GM19023 (cell line): ENCODE measurements at regions not wholly inside any gene's neighbourhood (a gene's known extent, or its start where the extent isn't known, plus 50 kb on each side); places are given as distances from the start of the nearest gene placed in this dataset.
A peak's percentile ranks its signal among the peaks of the same experiment; 100 is the strongest.

Experiments used
- ATAC-seq: cut with Tn5 transposase; IDR thresholded peaks from one replicate; pipeline ENCODE4 v1.9.1; 2021; ENCODE audit warnings: mild to moderate bottlenecking, moderate library complexity; ENCODE audit not compliant: unreplicated experiment

DNA sequence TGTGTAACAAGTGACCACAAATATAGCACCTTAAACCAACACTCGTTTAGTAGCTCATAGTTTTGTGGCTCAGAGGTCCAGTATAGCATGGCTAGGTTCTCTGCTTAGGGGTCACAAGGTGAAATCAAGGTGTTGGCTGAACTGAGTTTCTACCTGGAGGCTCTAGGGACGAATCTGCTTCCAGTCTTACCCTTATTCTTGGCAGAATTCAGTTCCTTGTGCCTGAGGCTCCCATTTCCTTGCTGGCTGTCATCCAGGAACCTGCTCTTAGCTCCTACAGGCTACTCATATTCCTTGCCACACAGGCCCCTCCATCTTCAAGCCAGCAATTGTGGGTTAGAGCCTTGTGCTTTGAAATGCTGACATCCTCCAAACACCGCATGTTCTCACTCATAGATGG, 212.3 kb upstream of the CDH13 start:
- ATAC-seq = no peak

DNA sequence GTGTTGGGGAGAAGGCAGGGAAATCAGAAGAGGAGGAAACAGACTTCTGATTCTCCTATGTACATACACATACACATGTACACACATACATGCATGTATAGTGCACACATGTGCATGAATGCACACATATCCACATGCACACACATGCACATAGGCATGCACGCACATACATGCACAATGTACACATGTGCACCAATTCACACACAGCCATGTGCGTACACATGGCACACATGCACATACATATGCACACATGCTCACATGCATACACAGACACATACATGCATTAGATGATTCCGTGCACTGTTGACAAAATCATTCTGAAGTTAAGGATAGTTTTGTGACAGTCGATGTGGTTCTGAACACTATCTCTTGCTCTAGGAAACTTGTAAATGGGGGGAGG, 214.0 kb upstream of the CDH13 start:
- ATAC-seq = no peak

DNA sequence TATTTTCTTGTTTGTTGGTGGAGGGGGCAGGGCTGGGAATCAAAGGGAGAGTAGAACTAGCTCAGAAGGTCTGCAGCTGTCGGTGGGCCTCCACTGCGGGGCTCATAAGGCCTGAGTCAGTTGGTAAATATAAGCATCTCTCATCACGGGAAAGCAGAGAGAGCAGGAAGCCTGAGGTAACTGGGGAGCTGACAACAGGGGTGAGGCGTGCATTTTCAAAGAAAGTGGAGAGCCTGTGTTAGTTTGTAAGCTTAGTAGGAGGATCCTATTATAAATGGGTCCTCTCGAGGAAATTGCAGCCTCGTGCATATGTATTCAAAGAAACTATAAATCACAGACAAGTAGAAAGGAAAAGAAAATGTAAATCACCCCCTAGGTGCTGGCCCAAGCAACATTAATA, 221.0 kb upstream of the CDH13 start:
- ATAC-seq = no peak

DNA sequence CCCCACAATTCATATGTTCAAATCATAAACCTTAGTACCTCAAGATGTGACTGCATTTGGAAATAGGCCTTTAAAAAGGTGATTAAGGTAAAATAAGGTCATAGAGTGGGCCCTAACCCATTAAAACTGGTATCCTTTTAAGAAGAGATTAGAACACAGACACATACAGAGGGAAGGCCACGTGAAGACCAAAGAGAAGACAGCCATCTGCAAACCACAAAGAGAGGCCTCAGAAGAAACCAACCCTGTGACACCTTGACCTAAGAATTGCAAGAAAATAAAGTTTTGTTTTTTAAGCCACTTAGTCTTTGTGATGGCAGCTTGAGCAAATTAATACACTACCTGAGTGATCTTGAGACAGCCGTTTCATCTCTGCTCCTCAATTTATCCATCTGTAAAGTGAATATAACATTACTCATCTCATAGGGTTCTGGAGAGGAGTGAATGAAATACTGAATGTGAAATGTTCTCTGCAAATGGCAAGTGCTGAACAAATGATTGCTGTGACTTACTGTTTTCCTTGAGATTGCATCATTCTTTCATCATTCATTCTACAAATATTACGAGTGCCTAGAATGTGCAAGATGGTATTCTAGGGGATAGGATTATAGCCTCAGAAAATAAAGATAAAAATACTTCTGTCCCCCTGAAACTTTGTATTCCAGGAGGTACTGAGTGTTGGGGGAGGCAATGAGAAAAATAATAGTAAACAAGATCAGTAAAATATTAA, 222.0 kb upstream of the CDH13 start:
- ATAC-seq = no peak

DNA sequence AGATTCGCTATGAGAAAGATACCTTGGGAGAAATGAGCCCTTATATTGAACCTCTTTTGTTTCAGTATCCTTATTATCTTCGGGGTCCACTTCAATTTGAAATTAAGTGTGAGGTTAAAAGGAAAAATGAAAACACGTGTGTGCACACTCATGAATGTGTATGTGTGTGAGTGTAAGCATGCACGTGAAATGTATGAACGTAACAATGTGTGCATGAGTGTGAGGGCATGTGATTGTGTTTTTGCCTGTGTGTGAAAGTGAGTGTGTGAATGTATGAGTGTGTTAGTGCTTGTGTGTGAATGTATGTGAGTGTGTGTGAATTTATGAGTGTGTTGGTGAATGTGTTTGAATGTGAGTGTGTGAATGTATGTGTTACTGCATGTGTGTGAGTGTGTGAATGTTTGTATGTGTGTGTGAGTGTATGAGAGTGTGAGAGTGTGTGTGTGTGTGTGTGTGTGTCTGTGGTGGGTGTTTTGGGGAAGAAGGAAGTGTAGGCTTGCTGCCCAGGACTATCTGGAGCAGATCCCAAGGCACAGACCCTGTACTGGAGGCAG, 224.0 kb upstream of the CDH13 start:
- no peak for ATAC-seq

DNA sequence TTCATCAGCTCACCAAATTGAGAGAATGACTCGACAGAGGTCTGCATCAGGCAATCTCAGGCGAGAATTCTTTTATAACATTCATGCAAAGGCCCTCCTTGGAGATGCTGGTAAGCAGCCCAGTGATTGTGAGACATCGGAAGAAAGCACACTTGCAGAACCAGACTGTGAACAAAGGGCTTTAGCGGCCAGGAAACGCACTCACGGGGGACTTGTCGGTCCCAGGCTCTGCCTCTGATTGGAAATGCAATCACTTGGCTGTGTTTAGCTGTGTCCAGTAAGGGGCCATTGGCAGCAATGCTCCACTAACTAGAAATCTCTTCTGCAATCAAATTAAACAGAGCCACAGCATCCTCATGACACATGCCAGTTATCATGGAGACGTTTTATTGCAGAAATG, 226.7 kb upstream of the CDH13 start:
- no peak for ATAC-seq

DNA sequence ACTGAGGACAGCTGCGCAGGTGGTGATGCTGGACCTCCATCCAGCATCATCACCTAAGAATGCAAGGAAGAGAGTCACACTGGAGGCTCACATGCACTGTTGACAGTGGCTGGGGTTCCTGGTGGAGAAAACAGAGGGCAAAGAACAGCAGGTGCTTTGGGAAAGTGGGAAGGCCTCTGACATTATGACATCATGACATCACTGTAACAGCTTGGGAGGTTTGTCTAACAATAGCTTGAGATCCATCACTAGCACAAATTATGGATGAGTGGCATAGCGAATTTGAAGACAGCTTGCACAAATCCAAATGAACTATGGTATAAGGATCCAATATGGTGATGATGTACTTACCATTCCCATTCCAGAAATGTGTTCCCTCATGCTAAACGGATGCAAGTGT, 226.5 kb upstream of the MPHOSPH6 start:
- ATAC-seq = no peak

DNA sequence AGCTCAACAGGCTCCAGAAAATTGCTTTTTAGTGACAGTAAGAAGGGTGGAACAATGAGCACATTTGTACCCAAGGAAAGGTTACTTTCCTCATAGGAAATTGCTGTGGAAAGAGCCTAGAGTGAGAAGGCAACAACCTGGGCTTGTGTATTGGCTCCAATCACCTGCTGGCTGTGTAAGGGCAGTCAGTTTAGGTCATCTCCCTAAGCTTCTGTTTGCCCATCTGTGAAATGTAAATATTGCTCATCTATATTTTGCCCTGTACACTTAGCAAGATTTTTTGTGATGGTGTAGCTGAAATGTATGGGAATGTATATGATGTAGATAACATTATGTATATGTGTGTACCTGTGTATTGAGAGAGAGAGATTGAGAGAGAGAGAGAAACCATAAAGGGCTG, 225.2 kb upstream of the MPHOSPH6 start:
- no peak for ATAC-seq

DNA sequence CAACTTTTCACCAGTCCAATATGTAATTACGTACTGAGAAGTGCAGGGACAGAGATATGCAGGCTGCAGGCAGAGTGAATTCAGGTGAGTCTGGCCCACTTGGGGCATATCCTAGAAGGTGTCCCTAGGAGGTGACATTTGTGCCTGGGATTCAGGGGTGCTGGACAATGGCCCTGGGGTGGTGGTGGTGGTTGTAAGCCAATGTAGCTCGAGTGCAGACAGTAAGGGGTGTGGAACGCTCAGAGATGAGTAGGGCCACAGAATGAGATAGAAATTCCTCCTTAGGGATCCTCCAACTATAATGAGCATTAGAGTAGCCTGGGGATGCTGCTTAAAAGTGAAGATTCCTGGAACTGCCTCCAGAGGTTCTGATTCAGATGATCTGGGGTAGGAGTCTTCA, 221.7 kb upstream of the MPHOSPH6 start:
- no peak for ATAC-seq

DNA sequence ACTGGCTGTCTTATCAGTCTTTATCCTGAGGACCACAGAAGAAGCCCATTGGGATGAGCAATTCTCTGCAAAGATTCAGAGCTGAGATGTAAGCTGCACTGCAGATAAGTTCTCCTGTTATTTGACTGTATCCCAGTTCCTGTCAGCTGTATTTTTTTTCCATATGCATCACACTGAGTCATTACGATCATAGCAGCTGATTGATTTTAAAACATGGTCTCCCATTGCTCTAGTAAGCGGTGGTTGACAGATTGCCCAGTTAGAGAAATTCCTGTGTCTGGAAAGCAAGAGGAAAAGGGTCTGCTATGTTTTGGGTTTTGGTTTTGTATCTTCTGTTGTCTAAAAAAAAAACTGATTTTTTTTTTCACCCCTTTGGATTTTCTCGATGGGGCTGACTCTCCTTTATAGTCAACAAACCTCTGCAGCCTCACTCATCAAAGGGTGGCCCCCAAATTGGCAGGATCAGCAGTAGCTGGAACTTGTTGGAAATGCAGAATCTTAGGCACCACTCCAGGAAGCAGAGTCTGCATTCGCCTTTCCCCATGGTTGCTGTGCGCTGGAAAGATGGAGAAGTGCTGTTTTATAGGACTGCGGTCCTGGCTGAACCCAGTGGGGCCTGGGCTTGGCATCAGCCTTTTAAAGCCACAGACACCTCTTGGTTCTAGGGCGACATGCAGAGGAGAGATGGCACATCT, 220.1 kb upstream of the MPHOSPH6 start:
- no peak for ATAC-seq

DNA sequence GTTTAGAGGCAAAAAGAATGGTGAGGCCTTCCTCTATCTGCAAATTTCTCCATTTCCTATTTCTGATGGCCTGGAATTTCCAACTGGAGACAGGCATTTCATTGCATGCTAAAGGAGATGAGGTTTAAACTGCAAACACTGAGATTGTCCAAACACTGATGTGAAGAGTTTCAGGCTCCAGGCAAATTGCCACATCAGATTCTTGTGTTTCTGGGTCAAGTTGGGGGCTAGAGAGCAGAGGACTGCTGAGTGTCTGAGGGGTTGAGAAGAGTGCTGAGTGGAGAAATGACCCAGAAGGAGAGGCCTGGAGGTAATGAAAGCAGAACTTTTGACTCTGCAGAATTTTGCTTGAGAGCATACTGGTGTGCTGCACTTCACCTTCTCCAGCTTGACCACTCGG, 216.7 kb upstream of the MPHOSPH6 start:
- ATAC-seq = no peak

DNA sequence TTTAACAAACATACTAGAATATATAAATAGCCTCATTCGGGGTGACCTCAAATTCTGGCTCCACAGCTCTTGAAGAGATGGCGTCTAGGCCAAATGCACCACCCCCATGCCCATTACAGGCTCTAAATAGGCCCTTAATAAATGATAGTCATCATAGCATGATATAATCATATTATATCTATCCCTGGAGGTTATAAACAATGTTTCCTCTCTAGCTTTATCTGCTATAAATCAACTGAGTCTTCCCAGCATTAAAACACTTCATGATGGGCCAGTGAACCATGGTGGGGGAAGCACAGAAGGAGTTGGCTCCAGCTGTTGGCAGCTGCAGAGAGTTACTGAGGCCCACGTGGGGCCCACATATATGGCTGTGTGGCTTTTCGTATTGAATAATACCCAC, 214.9 kb upstream of the MPHOSPH6 start:
- no peak for ATAC-seq

DNA sequence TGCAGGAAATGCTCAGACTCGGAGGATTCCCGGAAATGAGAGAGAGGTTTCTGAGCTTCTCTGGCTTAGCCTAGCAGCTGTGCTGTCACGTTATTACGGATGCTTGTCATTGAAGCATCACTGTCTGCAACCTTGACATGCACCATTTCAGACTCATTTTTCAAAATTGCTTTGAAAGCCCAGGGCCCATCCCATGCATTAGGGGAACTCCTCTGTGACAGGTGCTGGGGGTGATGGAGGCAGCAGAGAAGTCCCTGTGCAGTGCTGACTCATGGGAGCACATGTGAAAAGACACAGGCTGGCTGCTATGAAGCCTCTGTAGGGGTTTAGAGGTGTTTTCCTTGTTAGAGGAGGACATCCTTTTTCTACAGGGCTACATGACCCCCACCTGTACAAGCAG, 214.0 kb upstream of the MPHOSPH6 start:
- peak; percentile 72 for ATAC-seq

DNA sequence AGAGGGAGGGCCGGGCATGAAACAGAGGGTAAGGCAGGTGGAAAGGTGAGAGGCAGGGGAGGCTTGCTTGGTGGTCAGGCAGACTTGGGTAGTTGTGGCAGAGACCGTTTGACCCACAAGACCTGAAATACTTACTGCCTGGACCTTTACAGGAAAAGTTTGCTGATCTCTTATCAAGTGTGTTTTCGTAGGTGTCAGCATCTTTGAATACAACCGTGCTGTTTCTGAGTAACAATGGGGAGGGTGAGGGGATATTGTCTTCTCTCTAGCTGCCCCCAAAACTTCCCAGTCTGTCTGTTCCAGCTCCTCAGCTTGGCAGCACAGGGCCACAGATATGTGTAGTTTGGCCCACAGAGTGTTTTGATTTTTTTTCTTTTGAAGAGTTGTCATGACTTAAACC, 212.5 kb upstream of the MPHOSPH6 start:
- ATAC-seq = no peak

DNA sequence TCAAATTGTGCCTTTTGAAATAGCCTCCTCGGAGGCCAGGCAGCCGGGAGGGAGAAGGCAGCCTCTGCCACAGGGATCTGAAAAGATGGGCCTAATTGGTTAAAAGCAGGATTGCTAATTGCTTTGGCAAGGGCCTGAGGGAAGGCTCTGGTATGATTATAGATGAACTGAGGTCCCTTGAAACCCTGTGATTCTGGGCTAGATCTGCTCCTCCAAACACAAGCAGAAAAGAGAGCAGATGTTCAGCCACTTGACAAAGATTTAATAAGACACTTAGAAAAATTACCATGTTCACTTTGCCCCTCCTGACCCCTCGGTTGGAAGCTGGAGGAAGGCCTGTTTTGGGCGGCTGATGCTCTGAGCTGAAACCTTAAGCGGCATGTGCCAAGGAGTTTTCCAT, 209.5 kb upstream of the MPHOSPH6 start:
- no peak for ATAC-seq

DNA sequence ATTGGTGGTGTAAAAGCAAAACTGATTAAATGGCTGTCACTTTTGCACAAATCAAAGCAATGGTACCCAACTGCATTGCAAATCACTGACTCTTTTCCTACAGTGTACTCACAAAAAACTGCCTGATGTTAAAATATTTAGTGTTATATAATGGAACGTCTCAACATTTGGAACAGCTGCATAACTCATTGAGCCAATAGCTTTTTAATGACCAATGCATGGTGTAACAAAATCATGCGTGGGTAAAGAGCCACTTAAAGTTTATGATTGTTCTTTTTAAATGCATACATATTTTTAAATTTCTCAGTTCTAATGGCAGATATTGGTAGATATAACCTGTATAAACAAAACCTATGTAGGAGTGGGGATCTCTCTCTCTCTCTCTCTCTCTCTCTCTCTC, 204.0 kb upstream of the MPHOSPH6 start:
- ATAC-seq = no peak

DNA sequence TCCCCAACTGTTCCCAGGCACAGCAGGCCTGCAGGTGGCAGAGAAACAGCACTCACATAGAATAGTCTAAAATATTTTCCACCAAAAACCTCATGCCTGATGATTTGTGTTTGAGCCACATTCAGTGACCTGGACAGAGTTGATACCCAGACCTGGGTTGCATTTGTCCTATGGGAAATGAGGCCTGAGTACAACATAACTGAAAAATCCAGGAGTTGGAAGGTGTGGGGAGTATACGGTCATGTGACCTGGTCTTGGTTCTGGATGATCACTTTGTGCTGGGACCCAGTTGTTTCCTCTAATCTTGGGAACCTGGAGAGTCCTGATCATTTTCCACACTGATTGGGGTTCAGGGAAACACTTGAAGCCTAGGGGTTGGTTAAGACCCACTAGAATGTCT, 200.3 kb upstream of the MPHOSPH6 start:
- no peak for ATAC-seq

DNA sequence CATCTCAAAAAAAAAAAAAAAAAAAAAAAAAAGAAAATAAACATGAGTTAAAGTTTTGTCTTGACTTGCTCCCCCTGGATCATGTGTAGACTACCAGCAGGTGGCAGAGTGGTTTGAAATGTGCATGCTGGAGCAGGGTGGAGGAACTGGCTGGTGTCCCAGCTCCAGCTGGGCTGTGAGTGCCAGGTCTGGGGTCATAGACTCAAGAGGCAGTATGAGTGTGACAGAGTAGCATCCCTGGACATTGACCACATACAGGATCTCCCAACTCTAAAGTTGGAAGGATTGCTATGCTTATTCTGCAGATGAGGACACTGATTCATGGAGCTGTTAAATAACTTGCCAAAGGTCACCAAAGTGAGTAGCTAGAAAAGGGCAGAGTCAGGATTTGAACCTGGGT, 198.0 kb upstream of the MPHOSPH6 start:
- ATAC-seq = no peak

DNA sequence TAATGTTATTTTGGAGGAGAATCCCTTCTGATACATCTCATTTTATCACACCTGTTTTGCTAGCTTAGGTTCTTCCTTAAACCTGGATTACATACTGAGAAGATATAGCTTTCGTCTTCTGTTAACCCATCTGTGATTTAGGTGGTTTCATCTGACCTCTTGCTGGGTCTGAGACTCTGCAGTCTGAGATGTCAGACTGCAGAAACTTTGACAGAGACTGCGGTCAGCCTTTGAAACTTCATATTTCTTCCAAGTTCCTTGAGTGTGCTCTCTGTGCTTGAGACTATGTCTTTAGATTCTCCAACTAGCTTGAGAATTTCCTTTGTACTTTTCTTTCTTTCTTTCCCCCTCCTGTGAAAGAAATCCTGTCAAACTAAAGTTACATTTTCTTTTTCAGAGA, 196.4 kb upstream of the MPHOSPH6 start:
- ATAC-seq = no peak

DNA sequence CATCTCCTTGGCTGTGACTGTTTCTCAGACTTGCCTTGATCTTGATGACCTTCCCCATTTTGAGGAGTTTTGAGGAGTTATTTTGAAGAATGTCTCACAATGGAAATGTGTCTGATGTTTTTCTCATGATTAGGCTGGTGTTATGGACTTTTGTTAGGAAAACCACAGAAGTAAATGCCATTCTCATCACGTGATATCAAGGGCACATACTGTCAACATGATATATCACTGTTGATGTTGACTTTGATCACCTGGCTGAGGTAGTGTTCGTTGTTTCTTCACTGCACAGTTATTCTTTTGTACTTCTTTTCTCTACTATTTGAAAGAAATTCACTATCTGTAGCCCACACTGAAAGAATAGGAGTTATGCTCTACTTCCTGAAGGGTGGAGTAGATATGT, 194.7 kb upstream of the MPHOSPH6 start:
- no peak for ATAC-seq

DNA sequence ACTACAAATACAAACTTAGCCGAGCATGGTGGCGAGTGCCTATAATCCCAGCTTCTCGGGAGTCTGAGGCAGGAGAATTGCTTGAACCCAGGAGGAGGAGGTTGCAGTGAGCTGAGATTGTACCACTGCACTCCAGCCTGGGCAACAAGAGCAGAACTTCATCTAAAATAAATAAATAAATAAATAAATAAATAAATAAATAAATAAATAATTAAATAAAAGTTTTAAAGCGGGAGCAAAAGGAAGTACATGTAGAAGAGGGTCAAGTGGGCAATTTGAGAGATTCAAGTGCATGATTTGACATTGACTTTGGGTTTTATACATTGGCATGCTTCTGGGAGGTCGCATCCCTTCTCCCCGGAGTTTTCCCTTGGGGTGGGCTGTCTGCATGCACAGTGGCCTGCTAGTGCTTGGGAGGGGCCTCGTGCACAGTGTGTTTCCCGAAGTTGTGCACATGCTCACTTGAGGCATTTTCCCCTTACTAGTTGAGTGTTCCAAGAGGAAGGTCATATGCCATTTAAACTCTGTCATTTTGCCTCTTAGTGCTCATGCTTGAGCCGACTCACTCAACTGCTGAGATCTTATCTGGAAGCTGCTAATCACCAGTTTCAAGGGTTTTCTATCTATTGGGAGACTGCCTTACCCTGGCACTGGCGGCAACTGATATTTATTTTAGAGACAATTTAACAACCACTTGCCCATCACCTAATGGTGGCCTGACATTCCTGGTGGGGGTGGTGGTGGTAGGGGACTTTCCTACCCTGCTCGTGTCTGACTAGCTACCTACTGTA, 193.2 kb upstream of the MPHOSPH6 start:
- no peak for ATAC-seq

DNA sequence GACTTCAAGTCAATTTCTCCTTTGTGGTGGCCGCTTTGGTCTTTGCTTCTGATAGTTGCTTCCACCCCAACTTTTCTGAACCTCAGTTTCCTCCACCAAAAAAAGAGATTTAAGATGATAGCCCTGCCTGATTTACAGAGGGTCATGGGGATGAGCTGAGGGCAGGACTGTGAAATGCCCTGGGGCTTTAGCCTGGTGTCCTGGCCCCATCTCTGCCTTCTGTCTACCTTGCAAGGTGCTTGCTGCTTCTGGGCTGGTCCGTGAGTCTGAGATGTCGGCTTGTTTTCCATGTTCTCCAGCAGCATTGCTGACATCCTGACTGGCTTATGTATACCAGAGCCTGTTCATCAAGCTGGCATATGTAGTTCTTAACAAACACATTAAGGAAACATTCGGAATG, 191.9 kb upstream of the MPHOSPH6 start:
- ATAC-seq = no peak
